ENCODE measurements at regions not wholly inside any gene's neighbourhood (a gene's known extent, or its start where the extent isn't known, plus 50 kb on each side); places are given as distances from the start of the nearest gene placed in this dataset.

- H3K4me3 ChIP-seq = no peak overlapping the region
- no peaks in the 10 kb centered on the region for H4K20me1 ChIP-seq
- no peak overlapping the region for H3K4me2 ChIP-seq
- no peak overlapping the region for H3K27ac ChIP-seq
- H3K9ac ChIP-seq = no peak overlapping the region
- TF ChIP-seq Cebpa-rat (IDR thresholded peaks at IDR 0.05) = no peak
- peaks cover 75 to 98% (median 91%) of the 10 kb centered on the region in 11 experiments for H3K27me3 ChIP-seq
- H3K9me3 ChIP-seq (replicated peaks in 1 of 11) = peaks cover 0 to 9% (median 0%) of the 10 kb centered on the region in 11 experiments; a peak in 3 of 22 replicates
- H3K36me3 ChIP-seq = no peaks in the 10 kb centered on the region
- no peaks in the 10 kb centered on the region for H3K4me1 ChIP-seq
These were observed 67.1 kb upstream of the SPIN2A start for GRCh38 chrX:57204306-57204705.

DNA sequence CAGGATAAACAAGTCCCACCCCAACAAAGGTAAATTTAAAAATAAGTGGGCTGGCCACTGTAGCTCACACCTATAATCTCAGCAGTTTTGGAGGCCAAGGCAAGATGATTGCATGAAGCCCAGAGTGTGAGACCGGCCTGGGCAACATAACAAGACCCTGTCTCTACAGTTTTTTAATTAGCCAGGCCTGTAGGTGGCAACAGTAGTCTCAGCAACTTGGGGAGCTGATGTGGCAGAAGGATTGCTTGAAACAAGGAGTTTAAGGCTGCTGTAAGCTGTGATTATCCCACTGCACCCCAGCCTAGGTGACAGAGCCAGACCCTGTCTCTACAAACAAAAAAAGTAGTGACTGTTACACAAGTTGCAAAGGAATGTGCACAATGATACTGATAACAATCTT is 74.6 kb upstream of the FAAH2 start:
- Histone ChIP-seq H3K9ac (no peak overlapping the region), H3K4me1 (no peaks in the 10 kb centered on the region), H3K27me3 (peaks cover 54 to 95% (median 79%) of the 10 kb centered on the region in 11 experiments), H3K27ac (no peak overlapping the region), H3K4me3 (no peak overlapping the region), H4K20me1 (no peaks in the 10 kb centered on the region), H3K4me2 (no peak overlapping the region), H3K9me3 (replicated peaks in 1 of 11) (peaks cover 0 to 27% (median 13%) of the 10 kb centered on the region in 11 experiments; a peak in 17 of 22 replicates), H3K36me3 (peaks cover 0 to 3% (median 0%) of the 10 kb centered on the region in 11 experiments; a peak in 2 of 22 replicates)
- TF ChIP-seq Cebpa-rat (IDR thresholded peaks at IDR 0.05) = no peak

GRCh38 chrX:57227691-57228090 is 58.8 kb upstream of the FAAH2 start:
- TF ChIP-seq Cebpa-rat (IDR thresholded peaks at IDR 0.05) = no peak
- no peaks in the 10 kb centered on the region; a peak in 1 of 22 replicates for H4K20me1 ChIP-seq
- no peaks in the 10 kb centered on the region for H3K36me3 ChIP-seq
- H3K4me2 ChIP-seq = no peak overlapping the region
- no peak overlapping the region for H3K4me3 ChIP-seq
- H3K9me3 ChIP-seq (replicated peaks in 1 of 11) = peaks cover 0 to 36% (median 17%) of the 10 kb centered on the region in 11 experiments; a peak in 11 of 22 replicates
- no peaks in the 10 kb centered on the region for H3K4me1 ChIP-seq
- no peak overlapping the region for H3K9ac ChIP-seq
- H3K27ac ChIP-seq = no peak overlapping the region
- peaks cover 91 to 100% (median 100%) of the 10 kb centered on the region in 11 experiments for H3K27me3 ChIP-seq

DNA sequence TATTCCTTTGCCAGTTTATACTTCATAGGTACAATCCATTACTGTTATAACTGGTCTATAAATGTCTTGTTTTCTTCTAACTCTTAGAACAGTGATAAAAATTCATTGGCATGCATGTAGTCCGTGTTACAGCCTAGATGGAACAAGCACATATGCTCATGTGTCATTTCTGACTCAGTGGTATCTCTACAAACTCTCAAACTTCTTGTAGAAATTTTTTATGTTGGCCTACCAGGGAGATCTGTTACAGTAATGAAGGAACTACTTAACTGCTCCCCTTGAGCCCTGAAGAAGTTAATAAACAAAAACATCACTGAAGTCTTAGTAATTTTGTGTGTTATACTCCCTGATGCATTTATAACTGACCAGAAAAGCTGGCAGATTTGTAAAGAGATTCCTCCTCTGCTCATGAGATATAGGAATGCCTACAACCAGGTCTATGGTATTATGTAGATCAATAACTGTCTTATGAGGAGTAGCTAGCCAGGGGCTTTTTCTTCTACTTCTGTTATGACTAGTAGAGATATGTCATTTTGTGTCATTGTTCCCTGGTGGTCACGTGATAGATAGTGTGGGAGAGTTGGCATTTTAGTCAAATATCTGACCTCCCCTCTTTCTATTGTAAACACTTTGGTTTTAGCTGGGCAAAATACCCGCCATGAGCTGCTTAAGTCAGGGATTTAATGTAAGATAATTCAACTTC is 53.7 kb upstream of the FAAH2 start:
- peaks cover 84 to 98% (median 94%) of the 10 kb centered on the region in 11 experiments for H3K27me3 ChIP-seq
- H3K4me3 ChIP-seq = no peak overlapping the region
- no peaks in the 10 kb centered on the region for H3K36me3 ChIP-seq
- H3K4me2 ChIP-seq = no peak overlapping the region
- H3K9me3 ChIP-seq (replicated peaks in 1 of 11) = peaks cover under 1 to 15% (median 3%) of the 10 kb centered on the region in 11 experiments; a peak in 17 of 22 replicates
- H3K27ac ChIP-seq = no peak overlapping the region
- no peaks in the 10 kb centered on the region; a peak in 1 of 22 replicates for H4K20me1 ChIP-seq
- no peak for TF ChIP-seq Cebpa-rat (IDR thresholded peaks at IDR 0.05)
- no peak overlapping the region for H3K9ac ChIP-seq
- H3K4me1 ChIP-seq = no peaks in the 10 kb centered on the region

Measured in BLaER1 treated with 17β-estradiol and CSF1 and Interleukin-3, amounts not matched to agents 10 nM and 100 nM (cell line).